ENCODE measurements at regions not wholly inside any gene's neighbourhood (a gene's known extent, or its start where the extent isn't known, plus 50 kb on each side); places are given as distances from the start of the nearest gene placed in this dataset.

DNA sequence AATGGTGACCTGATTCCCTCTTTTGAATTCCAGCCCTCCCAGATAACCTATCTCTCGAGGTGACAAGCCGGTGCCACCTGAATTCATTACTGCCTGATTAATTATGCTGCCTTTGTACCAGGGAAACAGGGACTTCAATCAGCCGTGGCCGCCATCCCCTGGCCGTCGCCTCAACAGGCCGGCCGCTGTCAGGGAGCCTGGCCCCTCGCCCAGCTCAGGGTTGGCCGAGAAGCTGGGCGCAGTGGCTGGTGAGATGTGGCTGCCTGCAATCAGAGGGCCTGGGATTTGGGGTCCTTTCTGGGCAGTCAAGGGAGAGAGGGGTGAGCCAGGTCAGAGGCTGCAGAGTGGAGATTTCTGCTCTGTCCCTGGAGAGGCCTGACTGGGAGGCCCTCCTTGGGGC is 91.2 kb downstream of the KCTD15 start:
- no peak for DNase-seq (ENCODE audit: low read depth)
- TF ChIP-seq, protein P1, sequence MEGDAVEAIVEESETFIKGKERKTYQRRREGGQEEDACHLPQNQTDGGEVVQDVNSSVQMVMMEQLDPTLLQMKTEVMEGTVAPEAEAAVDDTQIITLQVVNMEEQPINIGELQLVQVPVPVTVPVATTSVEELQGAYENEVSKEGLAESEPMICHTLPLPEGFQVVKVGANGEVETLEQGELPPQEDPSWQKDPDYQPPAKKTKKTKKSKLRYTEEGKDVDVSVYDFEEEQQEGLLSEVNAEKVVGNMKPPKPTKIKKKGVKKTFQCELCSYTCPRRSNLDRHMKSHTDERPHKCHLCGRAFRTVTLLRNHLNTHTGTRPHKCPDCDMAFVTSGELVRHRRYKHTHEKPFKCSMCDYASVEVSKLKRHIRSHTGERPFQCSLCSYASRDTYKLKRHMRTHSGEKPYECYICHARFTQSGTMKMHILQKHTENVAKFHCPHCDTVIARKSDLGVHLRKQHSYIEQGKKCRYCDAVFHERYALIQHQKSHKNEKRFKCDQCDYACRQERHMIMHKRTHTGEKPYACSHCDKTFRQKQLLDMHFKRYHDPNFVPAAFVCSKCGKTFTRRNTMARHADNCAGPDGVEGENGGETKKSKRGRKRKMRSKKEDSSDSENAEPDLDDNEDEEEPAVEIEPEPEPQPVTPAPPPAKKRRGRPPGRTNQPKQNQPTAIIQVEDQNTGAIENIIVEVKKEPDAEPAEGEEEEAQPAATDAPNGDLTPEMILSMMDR (conservative IDR thresholded peaks at IDR 0.05; ENCODE audit: low read depth, low read length): no peak

DNA sequence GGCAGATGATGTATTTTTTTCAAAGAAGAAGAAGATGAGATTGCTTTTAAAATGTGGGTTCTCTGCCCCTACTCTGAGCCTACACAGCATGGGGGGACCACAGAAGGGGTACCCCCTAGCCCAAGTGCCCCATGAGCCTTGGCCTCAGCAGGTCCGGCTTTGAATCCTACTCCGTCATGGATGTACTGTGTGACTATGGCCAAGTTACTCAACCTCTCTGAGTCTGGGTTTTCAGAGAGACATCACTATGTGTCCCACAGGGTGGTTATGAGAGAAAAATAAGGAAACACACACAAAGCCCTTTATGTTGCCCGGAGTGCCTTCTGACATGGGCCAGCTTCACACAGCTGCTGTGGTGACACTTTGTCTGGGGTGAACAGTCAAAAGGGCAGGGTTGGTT is 92.0 kb downstream of the KCTD15 start:
- no peak overlapping the region for H3K4me3 ChIP-seq (ENCODE audit: low read depth, low read length)
- no peak for DNase-seq (ENCODE audit: low read depth)
- TF ChIP-seq, protein P1 (conservative IDR thresholded peaks at IDR 0.05; ENCODE audit: low read depth, low read length): no peak

More for the DNA sequence above, 91.2 kb downstream of the KCTD15 start:
- H3K4me3 ChIP-seq (ENCODE audit: low read depth, low read length): no peak overlapping the region

DNA sequence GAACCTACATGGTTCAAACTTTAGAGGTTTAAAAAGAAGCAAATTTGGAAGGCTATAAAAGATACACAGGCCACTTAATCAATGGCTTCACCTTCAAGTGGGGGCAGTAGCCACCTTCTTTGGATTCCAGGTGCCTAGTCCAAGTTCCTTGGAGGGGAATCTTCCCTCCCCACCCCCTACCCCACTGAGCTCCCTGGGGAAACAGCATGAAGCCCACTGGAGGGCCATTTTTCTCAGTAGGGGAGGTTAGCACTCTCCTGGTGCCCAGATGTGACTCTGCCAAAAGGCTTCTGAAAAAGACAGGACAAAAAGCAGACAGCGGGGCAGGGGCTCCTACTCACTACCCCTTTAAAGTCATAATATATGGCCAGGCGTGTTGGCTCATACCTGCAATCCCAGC is 93.9 kb downstream of the KCTD15 start:
- TF ChIP-seq, protein P1 (conservative IDR thresholded peaks at IDR 0.05; ENCODE audit: low read depth, low read length): no peak
- no peak overlapping the region for H3K4me3 ChIP-seq (ENCODE audit: low read depth, low read length)
- no peak for DNase-seq (ENCODE audit: low read depth)

DNA sequence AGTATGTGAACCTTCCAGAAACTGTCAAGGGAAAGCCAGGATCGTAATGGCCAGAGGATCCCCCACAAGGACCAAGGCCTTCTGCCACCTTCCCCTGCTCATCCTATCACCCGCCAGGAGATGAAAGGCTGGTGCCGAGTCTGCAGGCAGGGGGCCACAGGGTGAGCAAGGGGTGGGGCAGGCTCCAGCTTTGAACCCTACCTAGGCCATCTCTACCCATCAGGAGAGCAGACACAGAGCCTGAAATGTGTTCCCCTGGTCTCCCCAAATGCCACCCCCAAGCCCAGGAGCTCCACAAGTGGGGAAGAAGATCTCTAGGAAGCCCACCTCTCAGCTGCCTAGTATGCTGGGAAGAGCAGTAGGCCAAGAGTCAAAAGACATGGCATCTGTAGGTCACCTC is 95.1 kb downstream of the KCTD15 start:
- no peak for DNase-seq (ENCODE audit: low read depth)
- no peak overlapping the region for H3K4me3 ChIP-seq (ENCODE audit: low read depth, low read length)
- TF ChIP-seq, protein P1 (conservative IDR thresholded peaks at IDR 0.05; ENCODE audit: low read depth, low read length): no peak

- TF ChIP-seq, protein P1 (conservative IDR thresholded peaks at IDR 0.05; ENCODE audit: low read depth, low read length): no peak
- DNase-seq (ENCODE audit: low read depth): no peak
- no peak overlapping the region for H3K4me3 ChIP-seq (ENCODE audit: low read depth, low read length)
Measured at GRCh38 chr19:33894787-33895186, 98.1 kb downstream of the KCTD15 start.

DNA sequence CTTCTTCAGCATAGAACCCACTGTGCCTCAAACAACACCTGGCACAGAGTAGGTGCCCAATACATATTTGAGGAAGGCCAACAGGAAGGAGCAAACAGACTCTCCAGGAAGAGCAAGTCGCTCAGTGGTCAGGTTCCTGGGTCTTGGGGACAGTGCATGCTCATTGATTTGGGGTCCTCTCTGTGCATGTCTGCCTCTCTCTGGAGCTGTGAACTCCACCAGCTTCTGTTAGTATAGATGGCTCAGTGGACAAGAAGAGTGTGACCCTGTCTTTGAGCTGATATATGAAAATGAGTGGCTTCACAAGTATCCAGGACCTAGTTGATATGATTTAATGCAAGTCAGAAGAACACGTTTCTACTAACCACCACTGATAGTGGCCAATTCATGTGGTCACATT is 98.7 kb downstream of the KCTD15 start:
- DNase-seq (ENCODE audit: low read depth): no peak
- H3K4me3 ChIP-seq (ENCODE audit: low read depth, low read length): no peak overlapping the region
- TF ChIP-seq, protein P1 (conservative IDR thresholded peaks at IDR 0.05; ENCODE audit: low read depth, low read length): no peak

DNA sequence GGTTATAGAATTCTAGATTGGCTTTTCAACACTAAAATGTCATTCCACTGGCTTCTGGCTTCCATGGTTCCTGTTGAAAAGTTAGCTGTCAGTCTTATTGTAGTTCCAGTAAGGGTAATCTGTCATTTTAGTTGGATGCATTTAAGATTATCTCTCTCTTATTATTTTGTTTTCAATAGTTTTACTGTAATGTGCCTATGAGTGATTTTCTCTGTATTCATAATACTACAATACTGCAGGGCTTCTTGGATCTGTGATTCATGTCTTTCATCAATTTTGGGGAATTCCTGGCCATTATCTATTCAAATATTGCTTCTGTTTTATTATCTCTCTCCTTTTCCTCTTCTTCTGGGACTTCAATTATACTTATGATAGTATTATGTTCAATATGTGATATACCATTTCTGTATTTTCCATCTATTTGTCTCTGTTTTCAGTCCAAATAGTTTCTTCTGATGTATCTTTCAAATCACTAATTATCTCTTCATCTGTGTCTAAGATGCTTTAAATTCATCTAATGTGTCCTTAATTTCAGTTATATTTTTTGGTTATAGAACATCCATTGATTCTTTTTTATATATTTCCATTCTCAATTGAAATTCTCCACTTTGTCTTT is 101.5 kb downstream of the KCTD15 start:
- H3K4me3 ChIP-seq (ENCODE audit: low read depth, low read length): no peak overlapping the region
- TF ChIP-seq, protein P1 (conservative IDR thresholded peaks at IDR 0.05; ENCODE audit: low read depth, low read length): no peak
- DNase-seq (ENCODE audit: low read depth): no peak

All from epithelial cell of proximal tubule (primary cell).